ENCODE measurements at regions not wholly inside any gene's neighbourhood (a gene's known extent, or its start where the extent isn't known, plus 50 kb on each side); places are given as distances from the start of the nearest gene placed in this dataset.

DNA sequence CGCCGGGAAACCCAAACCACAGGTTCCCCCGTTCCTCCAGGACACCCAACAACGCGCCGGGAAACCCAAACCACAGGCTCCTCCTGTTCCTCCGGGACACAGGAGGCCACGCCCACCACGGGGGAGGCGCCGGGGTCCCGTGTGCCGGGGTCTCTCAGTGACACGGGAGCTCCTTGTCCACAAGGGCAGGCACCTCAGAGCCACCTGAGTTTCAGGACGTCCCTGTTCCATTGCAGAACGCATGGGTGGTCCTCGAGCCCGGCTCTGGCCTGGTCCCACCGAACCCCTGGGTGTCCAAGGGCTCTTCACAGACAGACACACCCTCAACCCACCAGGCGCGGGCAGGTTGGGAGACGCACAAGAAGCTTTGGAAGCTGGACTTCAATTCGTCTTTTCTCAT is 57.6 kb upstream of the ADGRA1 start:
- TF ChIP-seq, protein P1, sequence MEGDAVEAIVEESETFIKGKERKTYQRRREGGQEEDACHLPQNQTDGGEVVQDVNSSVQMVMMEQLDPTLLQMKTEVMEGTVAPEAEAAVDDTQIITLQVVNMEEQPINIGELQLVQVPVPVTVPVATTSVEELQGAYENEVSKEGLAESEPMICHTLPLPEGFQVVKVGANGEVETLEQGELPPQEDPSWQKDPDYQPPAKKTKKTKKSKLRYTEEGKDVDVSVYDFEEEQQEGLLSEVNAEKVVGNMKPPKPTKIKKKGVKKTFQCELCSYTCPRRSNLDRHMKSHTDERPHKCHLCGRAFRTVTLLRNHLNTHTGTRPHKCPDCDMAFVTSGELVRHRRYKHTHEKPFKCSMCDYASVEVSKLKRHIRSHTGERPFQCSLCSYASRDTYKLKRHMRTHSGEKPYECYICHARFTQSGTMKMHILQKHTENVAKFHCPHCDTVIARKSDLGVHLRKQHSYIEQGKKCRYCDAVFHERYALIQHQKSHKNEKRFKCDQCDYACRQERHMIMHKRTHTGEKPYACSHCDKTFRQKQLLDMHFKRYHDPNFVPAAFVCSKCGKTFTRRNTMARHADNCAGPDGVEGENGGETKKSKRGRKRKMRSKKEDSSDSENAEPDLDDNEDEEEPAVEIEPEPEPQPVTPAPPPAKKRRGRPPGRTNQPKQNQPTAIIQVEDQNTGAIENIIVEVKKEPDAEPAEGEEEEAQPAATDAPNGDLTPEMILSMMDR (IDR thresholded peaks at IDR 0.05; ENCODE audit: unreplicated experiment), result no peak
- Mint-ChIP-seq H3K4me3 (ENCODE audit: unreplicated experiment) (no peak overlapping the region), H3K27me3 (ENCODE audit: insufficient read depth, unreplicated experiment) (peaks cover 7% of the 10 kb centered on the region), H3K27ac (ENCODE audit: low read depth, unreplicated experiment) (no peak overlapping the region), H3K36me3 (ENCODE audit: insufficient read depth, unreplicated experiment) (no peaks in the 10 kb centered on the region), H3K4me1 (ENCODE audit: insufficient read depth, unreplicated experiment) (no peaks in the 10 kb centered on the region), H3K9me3 (ENCODE audit: unreplicated experiment) (no peaks in the 10 kb centered on the region)
- no TSS peak for BruUV-seq (replicated peaks)
- POLR2A ChIA-PET, result no interaction called here
- CTCF ChIA-PET, result no interaction called here
- intact Hi-C loops (cut with micrococcal nuclease), result no loop called here
- no peak for DNase-seq (ENCODE audit: unreplicated experiment)

DNA sequence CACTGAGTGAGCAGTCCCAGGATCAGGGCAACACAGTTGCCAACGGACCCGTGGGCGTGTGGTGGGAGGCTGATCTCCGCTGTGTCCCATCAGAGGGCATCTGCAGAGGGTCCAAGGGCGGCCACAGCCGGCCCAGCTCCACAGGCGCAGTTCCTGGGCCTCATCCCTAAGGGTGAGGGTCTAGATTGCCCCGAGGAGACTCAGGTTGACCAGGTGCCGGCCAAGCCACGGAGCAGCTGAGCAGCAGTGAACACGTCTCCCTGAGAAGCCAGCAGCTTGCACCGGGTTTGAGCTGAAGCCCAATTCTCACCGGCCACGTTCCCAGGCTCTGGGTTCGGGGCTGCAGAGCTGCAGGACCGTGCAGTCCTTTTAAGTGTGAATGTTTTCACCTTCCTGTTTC is 58.8 kb upstream of the ADGRA1 start:
- no peak for DNase-seq (ENCODE audit: unreplicated experiment)
- no peak overlapping the region for H3K27ac Mint-ChIP-seq (ENCODE audit: low read depth, unreplicated experiment)
- CTCF ChIA-PET, result interaction anchor here (0.7 kb wide), 1 partner anchor 71 kb away, joined by 3 read pairs; no protein-coding TSS in a partner anchor
- no peaks in the 10 kb centered on the region for H3K36me3 Mint-ChIP-seq (ENCODE audit: insufficient read depth, unreplicated experiment)
- intact Hi-C loops (cut with micrococcal nuclease), result no loop called here
- TF ChIP-seq, protein P1 (IDR thresholded peaks at IDR 0.05; ENCODE audit: unreplicated experiment), result no peak
- BruUV-seq (replicated peaks), result no TSS peak
- H3K4me1 Mint-ChIP-seq (ENCODE audit: insufficient read depth, unreplicated experiment), result no peaks in the 10 kb centered on the region
- POLR2A ChIA-PET, result no interaction called here
- no peaks in the 10 kb centered on the region for H3K9me3 Mint-ChIP-seq (ENCODE audit: unreplicated experiment)
- H3K4me3 Mint-ChIP-seq (ENCODE audit: unreplicated experiment), result no peak overlapping the region
- no peaks in the 10 kb centered on the region for H3K27me3 Mint-ChIP-seq (ENCODE audit: insufficient read depth, unreplicated experiment)

DNA sequence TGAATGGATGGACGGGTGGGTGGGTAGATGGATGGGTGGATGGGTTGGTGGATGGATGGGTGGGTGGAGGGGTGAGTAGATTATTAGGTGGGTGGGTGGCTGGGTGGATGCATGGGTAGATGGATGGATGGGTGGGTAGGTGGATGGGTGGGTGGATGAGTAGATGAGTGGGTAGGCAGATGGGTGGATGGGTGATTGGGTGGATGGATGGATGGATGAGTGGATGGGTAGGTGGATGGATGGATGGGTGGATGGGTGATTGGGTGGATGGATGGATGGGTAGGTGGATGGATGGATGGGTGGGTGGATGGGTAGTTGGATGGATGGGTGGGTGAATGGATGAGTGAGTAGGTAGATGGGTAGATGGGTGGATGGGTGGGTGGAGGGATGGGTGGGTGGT is 59.6 kb upstream of the ADGRA1 start:
- no peaks in the 10 kb centered on the region for H3K27me3 Mint-ChIP-seq (ENCODE audit: insufficient read depth, unreplicated experiment)
- BruUV-seq (replicated peaks), result no TSS peak
- TF ChIP-seq, protein P1 (IDR thresholded peaks at IDR 0.05; ENCODE audit: unreplicated experiment), result no peak
- intact Hi-C loops (cut with micrococcal nuclease), result no loop called here
- CTCF ChIA-PET, result no interaction called here
- no peak overlapping the region for H3K4me3 Mint-ChIP-seq (ENCODE audit: unreplicated experiment)
- POLR2A ChIA-PET, result no interaction called here
- H3K4me1 Mint-ChIP-seq (ENCODE audit: insufficient read depth, unreplicated experiment), result no peaks in the 10 kb centered on the region
- H3K27ac Mint-ChIP-seq (ENCODE audit: low read depth, unreplicated experiment), result no peak overlapping the region
- H3K36me3 Mint-ChIP-seq (ENCODE audit: insufficient read depth, unreplicated experiment), result no peaks in the 10 kb centered on the region
- DNase-seq (ENCODE audit: unreplicated experiment), result no peak
- no peaks in the 10 kb centered on the region for H3K9me3 Mint-ChIP-seq (ENCODE audit: unreplicated experiment)

DNA sequence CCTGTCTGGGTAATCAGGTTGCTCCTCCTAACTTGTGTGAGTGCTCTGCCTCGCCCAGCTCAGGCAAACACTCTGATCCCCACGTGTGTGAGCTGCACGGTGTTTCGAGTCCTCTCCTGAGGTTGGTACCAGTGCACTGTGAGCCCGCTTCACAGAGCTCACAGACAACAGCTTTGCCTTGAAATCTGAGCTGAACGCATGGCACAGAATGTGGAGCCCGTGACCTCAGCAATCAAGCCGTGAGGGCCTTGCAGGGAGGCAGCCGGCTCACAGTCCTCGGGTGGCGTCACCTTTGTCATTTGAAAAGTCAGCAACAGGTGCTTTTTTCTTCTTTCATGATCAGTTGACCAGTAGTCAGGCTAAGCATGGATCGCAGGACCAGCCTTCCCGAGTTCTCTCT is 60.2 kb upstream of the ADGRA1 start:
- Mint-ChIP-seq H3K27ac (ENCODE audit: low read depth, unreplicated experiment) (no peak overlapping the region), H3K4me3 (ENCODE audit: unreplicated experiment) (no peak overlapping the region), H3K27me3 (ENCODE audit: insufficient read depth, unreplicated experiment) (no peaks in the 10 kb centered on the region), H3K9me3 (ENCODE audit: unreplicated experiment) (no peaks in the 10 kb centered on the region), H3K36me3 (ENCODE audit: insufficient read depth, unreplicated experiment) (no peaks in the 10 kb centered on the region), H3K4me1 (ENCODE audit: insufficient read depth, unreplicated experiment) (no peaks in the 10 kb centered on the region)
- BruUV-seq (replicated peaks), result no TSS peak
- intact Hi-C loops (cut with micrococcal nuclease), result no loop called here
- TF ChIP-seq, protein P1 (IDR thresholded peaks at IDR 0.05; ENCODE audit: unreplicated experiment), result no peak
- POLR2A ChIA-PET, result no interaction called here
- DNase-seq (ENCODE audit: unreplicated experiment), result no peak
- CTCF ChIA-PET, result no interaction called here
